HEK293 (cell line): ENCODE measurements at regions not wholly inside any gene's neighbourhood (a gene's known extent, or its start where the extent isn't known, plus 50 kb on each side); places are given as distances from the start of the nearest gene placed in this dataset.

ENCODE experiments used
- CTCF ChIA-PET: fragments of 350-600 bp; formaldehyde crosslinking; extraction: SDS; loops from one replicate; lab custom pipeline; 2021; ENCODE audit warnings: antibody characterized with exemption; lab: Yijun Ruan, JAX
- POLR2A ChIA-PET: fragments of 300-600 bp; formaldehyde crosslinking; extraction: SDS; loops from one replicate; lab custom pipeline; 2020; ENCODE audit warnings: antibody characterized with exemption, inconsistent platforms; lab: Yijun Ruan, JAX
- H3K27ac ChIP-seq: fragments of 200-500 bp; sonication (Bioruptor generic); 2 replicates; pipeline ENCODE4 v1.5.1; 2014; ENCODE audit warnings: low read depth, low read length, control low read depth, inconsistent platforms; ENCODE audit errors: extremely low read depth
- H3K36me3 ChIP-seq, 2 experiments: fragments of 200-500 bp in 1 of 2; sonication (Bioruptor generic) in 1 of 2; 1 replicate in 1 of 2; 2 replicates in 1 of 2; pipeline ENCODE4 v1.5.1; 2014 to 2017; ENCODE audit warnings: inconsistent platforms in 2 of 2, low read length in 2 of 2; ENCODE audit not compliant: control insufficient read depth in 2 of 2, insufficient read depth in 1 of 2
- H3K4me1 ChIP-seq: fragments of 200-500 bp; sonication (Bioruptor generic); 2 replicates; pipeline ENCODE4 v1.5.1; 2014; ENCODE audit warnings: mild to moderate bottlenecking, low read length, inconsistent platforms; ENCODE audit not compliant: control insufficient read depth, insufficient read depth
- H3K4me3 ChIP-seq: 2 replicates; pipeline ENCODE4 v1.5.1; 2011; ENCODE audit warnings: low read depth, mild to moderate bottlenecking, control low read depth, low read length, moderate library complexity
- H3K9me3 ChIP-seq: fragments of 200-500 bp; sonication (Bioruptor generic); 2 replicates; pipeline ENCODE4 v1.5.1; 2014; ENCODE audit warnings: low read depth, low read length, inconsistent platforms; ENCODE audit not compliant: control insufficient read depth, insufficient read depth
- IKZF3 ChIP-seq: fragments of 450-650 bp; IDR thresholded peaks from 2 replicates; pipeline ENCODE4 v1.5.0; 2018; ENCODE audit warnings: missing biosample characterization, mild to moderate bottlenecking, missing genetic modification characterization, moderate library complexity
- KLF1 ChIP-seq: fragments of 450-650 bp; formaldehyde crosslinking; IDR thresholded peaks from 2 replicates; pipeline ENCODE4 v1.5.1; 2016; ENCODE audit warnings: missing biosample characterization, missing genetic modification characterization
- KLF9 ChIP-seq: fragments of 450-650 bp; formaldehyde crosslinking; IDR thresholded peaks from 2 replicates; pipeline ENCODE4 v1.5.1; 2016; ENCODE audit warnings: missing biosample characterization, missing genetic modification characterization, low read depth
- SP3 ChIP-seq: fragments of 450-650 bp; formaldehyde crosslinking; IDR thresholded peaks from 2 replicates; pipeline ENCODE4 v1.5.1; 2016; ENCODE audit warnings: missing biosample characterization, missing genetic modification characterization
- SP7 ChIP-seq: fragments of 450-650 bp; formaldehyde crosslinking; IDR thresholded peaks from 2 replicates; pipeline ENCODE4 v1.5.1; 2016; ENCODE audit warnings: missing biosample characterization, missing genetic modification characterization
- ZIC2 ChIP-seq: fragments of 450-650 bp; formaldehyde crosslinking; IDR thresholded peaks from 2 replicates; pipeline ENCODE4 v1.5.1; 2016; ENCODE audit warnings: missing biosample characterization, missing genetic modification characterization
- ZNF112 ChIP-seq: fragments of 450-650 bp; formaldehyde crosslinking; IDR thresholded peaks from 2 replicates; pipeline ENCODE4 v1.5.0; 2017; ENCODE audit warnings: missing biosample characterization, missing genetic modification characterization
- ZNF169 ChIP-seq: fragments of 450-650 bp; formaldehyde crosslinking; IDR thresholded peaks from 2 replicates; pipeline ENCODE4 v1.5.1; 2016; ENCODE audit warnings: missing biosample characterization, missing genetic modification characterization
- ZNF2 ChIP-seq: fragments of 450-650 bp; formaldehyde crosslinking; IDR thresholded peaks from 2 replicates; pipeline ENCODE4 v1.5.1; 2016; ENCODE audit warnings: missing biosample characterization, missing genetic modification characterization
- ZNF248 ChIP-seq: fragments of 450-650 bp; formaldehyde crosslinking; IDR thresholded peaks from 2 replicates; pipeline ENCODE4 v1.5.1; 2017; ENCODE audit warnings: missing biosample characterization, missing genetic modification characterization
- ZNF266 ChIP-seq: fragments of 450-650 bp; formaldehyde crosslinking; IDR thresholded peaks from 2 replicates; pipeline ENCODE4 v1.5.1; 2016; ENCODE audit warnings: missing biosample characterization, missing genetic modification characterization, low read depth
- ZNF302 ChIP-seq: fragments of 450-650 bp; formaldehyde crosslinking; IDR thresholded peaks from 2 replicates; pipeline ENCODE4 v1.5.1; 2016; ENCODE audit warnings: missing biosample characterization, missing genetic modification characterization, low read depth
- ZNF324 ChIP-seq: fragments of 450-650 bp; formaldehyde crosslinking; IDR thresholded peaks from 2 replicates; pipeline ENCODE4 v1.5.1; 2016; ENCODE audit warnings: missing biosample characterization, missing genetic modification characterization
- ZNF335 ChIP-seq: fragments of 450-650 bp; formaldehyde crosslinking; conservative IDR thresholded peaks from 2 replicates; pipeline ENCODE4 v1.5.1; 2016; ENCODE audit warnings: missing biosample characterization, missing genetic modification characterization
- ZNF473 ChIP-seq: fragments of 450-650 bp; formaldehyde crosslinking; IDR thresholded peaks from 2 replicates; pipeline ENCODE4 v1.5.1; 2017; ENCODE audit warnings: missing biosample characterization, missing genetic modification characterization
- ZNF501 ChIP-seq: fragments of 450-650 bp; formaldehyde crosslinking; IDR thresholded peaks from 2 replicates; pipeline ENCODE4 v1.5.1; 2016; ENCODE audit warnings: missing biosample characterization, missing genetic modification characterization
- ZNF561 ChIP-seq: fragments of 450-650 bp; IDR thresholded peaks from 2 replicates; pipeline ENCODE4 v1.5.1; 2018; ENCODE audit warnings: missing biosample characterization, missing genetic modification characterization, borderline replicate concordance
- ZNF658 ChIP-seq: fragments of 450-650 bp; formaldehyde crosslinking; IDR thresholded peaks from 2 replicates; pipeline ENCODE4; 2016; ENCODE audit warnings: missing biosample characterization, missing genetic modification characterization
- ZNF670 ChIP-seq: fragments of 450-650 bp; formaldehyde crosslinking; IDR thresholded peaks from 2 replicates; pipeline ENCODE4 v1.5.1; 2016; ENCODE audit warnings: missing biosample characterization, missing genetic modification characterization, low read depth
- ZNF830 ChIP-seq: fragments of 450-650 bp; IDR thresholded peaks from 2 replicates; pipeline ENCODE4 v1.5.0; 2018; ENCODE audit warnings: missing biosample characterization, missing genetic modification characterization, low read depth, mild to moderate bottlenecking, moderate library complexity
- ZSCAN16 ChIP-seq: fragments of 450-650 bp; formaldehyde crosslinking; IDR thresholded peaks from 2 replicates; pipeline ENCODE4 v1.5.1; 2016; ENCODE audit warnings: missing biosample characterization, missing genetic modification characterization
- ZSCAN30 ChIP-seq: fragments of 450-650 bp; IDR thresholded peaks from 2 replicates; pipeline ENCODE4 v1.5.1; 2018; ENCODE audit warnings: missing biosample characterization, mild to moderate bottlenecking, missing genetic modification characterization, moderate library complexity
- TF ChIP-seq, protein P1 (sequence below): fragments of 450-650 bp; formaldehyde crosslinking; IDR thresholded peaks from 2 replicates; pipeline ENCODE4 v1.5.1; 2016; ENCODE audit warnings: missing biosample characterization, missing genetic modification characterization, borderline replicate concordance
- TF ChIP-seq, protein P2 (sequence below): fragments of 450-650 bp; formaldehyde crosslinking; IDR thresholded peaks from 2 replicates; pipeline ENCODE4 v1.5.1; 2016; ENCODE audit warnings: missing biosample characterization, missing genetic modification characterization

DNA sequence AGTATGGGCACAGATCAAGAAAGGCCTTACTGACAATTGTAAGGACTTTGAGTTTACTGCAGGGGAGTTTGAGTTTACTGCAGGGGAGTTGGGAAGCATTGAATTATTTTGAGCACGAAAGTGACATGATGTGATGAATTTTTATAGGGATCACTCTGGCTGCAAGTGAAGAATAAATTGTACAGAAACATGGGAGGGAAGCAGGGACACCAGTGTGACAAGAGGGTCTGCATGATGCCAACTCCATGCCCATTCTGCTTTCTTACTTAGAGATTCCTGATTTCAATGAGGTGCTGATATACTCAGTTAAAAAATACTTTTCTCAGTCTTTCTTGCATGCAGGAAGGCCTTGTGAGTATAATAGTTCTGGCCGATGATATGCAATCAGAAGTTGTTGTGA, 234.4 kb downstream of the CENPF start:
- no peaks in the 10 kb centered on the region for H3K36me3 ChIP-seq
- TF ChIP-seq ZNF670, result no peak
- no peaks in the 10 kb centered on the region for H3K4me1 ChIP-seq

DNA sequence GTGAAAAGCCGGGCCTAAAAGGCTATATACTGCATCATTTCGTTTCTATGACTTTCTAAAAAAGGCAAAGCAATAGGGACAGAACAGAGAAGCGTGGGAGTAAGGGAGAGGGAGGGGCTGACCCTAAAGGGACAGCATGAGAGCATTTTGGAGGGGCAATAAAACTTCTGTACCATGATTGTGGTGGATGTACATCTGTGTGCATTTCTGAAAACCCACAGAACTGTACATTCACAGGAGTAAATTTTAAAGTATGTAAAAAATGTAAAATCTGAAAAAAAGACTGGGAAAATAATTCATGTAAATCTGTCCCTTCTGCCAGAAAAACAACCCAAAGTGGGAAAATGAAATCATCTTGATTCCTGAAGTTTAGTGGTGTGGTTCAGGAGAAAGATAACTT, 235.4 kb downstream of the CENPF start:
- H3K36me3 ChIP-seq, result no peaks in the 10 kb centered on the region
- no peak overlapping the region for H3K27ac ChIP-seq
- TF ChIP-seq ZIC2 (tag by site-specific recombination), result no peak
- no peak for TF ChIP-seq ZNF2 (tag by site-specific recombination)
- TF ChIP-seq KLF1 (tag by site-specific recombination), result no peak
- TF ChIP-seq ZNF501 (tag by site-specific recombination), result no peak
- TF ChIP-seq, protein P1, sequence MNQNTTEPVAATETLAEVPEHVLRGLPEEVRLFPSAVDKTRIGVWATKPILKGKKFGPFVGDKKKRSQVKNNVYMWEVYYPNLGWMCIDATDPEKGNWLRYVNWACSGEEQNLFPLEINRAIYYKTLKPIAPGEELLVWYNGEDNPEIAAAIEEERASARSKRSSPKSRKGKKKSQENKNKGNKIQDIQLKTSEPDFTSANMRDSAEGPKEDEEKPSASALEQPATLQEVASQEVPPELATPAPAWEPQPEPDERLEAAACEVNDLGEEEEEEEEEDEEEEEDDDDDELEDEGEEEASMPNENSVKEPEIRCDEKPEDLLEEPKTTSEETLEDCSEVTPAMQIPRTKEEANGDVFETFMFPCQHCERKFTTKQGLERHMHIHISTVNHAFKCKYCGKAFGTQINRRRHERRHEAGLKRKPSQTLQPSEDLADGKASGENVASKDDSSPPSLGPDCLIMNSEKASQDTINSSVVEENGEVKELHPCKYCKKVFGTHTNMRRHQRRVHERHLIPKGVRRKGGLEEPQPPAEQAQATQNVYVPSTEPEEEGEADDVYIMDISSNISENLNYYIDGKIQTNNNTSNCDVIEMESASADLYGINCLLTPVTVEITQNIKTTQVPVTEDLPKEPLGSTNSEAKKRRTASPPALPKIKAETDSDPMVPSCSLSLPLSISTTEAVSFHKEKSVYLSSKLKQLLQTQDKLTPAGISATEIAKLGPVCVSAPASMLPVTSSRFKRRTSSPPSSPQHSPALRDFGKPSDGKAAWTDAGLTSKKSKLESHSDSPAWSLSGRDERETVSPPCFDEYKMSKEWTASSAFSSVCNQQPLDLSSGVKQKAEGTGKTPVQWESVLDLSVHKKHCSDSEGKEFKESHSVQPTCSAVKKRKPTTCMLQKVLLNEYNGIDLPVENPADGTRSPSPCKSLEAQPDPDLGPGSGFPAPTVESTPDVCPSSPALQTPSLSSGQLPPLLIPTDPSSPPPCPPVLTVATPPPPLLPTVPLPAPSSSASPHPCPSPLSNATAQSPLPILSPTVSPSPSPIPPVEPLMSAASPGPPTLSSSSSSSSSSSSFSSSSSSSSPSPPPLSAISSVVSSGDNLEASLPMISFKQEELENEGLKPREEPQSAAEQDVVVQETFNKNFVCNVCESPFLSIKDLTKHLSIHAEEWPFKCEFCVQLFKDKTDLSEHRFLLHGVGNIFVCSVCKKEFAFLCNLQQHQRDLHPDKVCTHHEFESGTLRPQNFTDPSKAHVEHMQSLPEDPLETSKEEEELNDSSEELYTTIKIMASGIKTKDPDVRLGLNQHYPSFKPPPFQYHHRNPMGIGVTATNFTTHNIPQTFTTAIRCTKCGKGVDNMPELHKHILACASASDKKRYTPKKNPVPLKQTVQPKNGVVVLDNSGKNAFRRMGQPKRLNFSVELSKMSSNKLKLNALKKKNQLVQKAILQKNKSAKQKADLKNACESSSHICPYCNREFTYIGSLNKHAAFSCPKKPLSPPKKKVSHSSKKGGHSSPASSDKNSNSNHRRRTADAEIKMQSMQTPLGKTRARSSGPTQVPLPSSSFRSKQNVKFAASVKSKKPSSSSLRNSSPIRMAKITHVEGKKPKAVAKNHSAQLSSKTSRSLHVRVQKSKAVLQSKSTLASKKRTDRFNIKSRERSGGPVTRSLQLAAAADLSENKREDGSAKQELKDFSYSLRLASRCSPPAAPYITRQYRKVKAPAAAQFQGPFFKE (tag by site-specific recombination), result no peak
- TF ChIP-seq ZSCAN16, result no peak
- ChIA-PET POLR2A (no interaction called here), CTCF (no interaction called here)
- no peak overlapping the region for H3K4me3 ChIP-seq
- H3K4me1 ChIP-seq, result no peaks in the 10 kb centered on the region
- no peaks in the 10 kb centered on the region for H3K9me3 ChIP-seq

More for the DNA sequence above, 234.4 kb downstream of the CENPF start:
- Histone ChIP-seq H3K9me3 (no peaks in the 10 kb centered on the region), H3K27ac (no peak overlapping the region), H3K4me3 (no peak overlapping the region)
- CTCF ChIA-PET, result no interaction called here
- POLR2A ChIA-PET, result no interaction called here

DNA sequence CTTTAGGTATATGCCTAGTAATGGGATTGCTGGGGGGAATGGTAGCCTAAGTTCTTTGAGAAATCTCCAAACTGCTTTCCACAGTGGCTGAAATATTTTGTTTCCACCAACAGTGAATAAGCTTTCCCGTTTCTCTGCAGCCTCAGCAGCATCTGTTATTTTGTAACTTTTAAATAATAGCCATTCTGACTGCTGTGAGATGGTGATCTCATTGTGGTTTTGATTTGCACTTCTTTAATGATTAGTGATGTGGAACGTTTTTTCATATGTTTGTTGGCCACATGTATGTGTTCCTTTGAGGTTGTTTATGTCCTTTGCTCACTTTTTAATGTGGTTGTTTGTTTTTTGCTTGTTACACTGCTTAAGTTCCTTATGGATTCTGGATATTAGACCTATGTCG, 237.4 kb downstream of the CENPF start:
- no peaks in the 10 kb centered on the region for H3K36me3 ChIP-seq
- CTCF ChIA-PET, result no interaction called here

DNA sequence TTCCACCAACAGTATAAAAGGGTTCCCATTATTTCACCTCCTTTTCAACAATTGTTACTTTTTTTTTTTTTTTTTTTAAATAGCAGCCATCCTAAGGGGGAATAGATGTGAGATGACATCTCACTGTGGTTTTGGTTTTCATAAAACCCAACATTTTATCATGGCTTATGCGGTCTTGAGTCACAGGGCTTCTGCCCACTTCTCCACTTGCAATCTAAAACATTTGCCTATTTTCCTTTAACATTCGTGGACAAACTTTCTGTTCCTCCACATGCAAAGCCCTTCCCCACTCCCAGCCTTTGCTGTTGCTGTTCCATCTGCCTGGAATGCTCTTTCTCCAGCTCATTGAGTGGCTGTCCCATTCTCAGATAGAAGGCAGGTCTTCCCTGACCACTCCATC, 239.7 kb upstream of the KCNK2 start:
- no peak for TF ChIP-seq ZNF112 (tag by site-specific recombination)
- no peak for TF ChIP-seq ZSCAN30
- no peak for TF ChIP-seq SP7 (tag by site-specific recombination)
- TF ChIP-seq ZNF248 (tag by site-specific recombination), result no peak
- no peak for TF ChIP-seq ZNF561
- no peak for TF ChIP-seq IKZF3 (tag by site-specific recombination)
- no peak for TF ChIP-seq ZNF169 (tag by site-specific recombination)
- Histone ChIP-seq H3K4me3 (no peak overlapping the region), H3K4me1 (no peaks in the 10 kb centered on the region), H3K27ac (no peak overlapping the region), H3K9me3 (no peaks in the 10 kb centered on the region), H3K36me3 (no peaks in the 10 kb centered on the region)
- ChIA-PET CTCF (no interaction called here), POLR2A (no interaction called here)

More for the DNA sequence above, 237.4 kb downstream of the CENPF start:
- TF ChIP-seq ZNF302 (tag by site-specific recombination) (no peak), ZNF335 (tag by site-specific recombination) (no peak), ZNF658 (tag by site-specific recombination) (no peak), ZNF830 (tag by site-specific recombination) (no peak), ZNF324 (tag by site-specific recombination) (no peak), ZNF266 (tag by site-specific recombination) (no peak), ZNF248 (tag by site-specific recombination) (no peak), SP3 (tag by site-specific recombination) (no peak), ZNF473 (tag by site-specific recombination) (no peak), KLF9 (no peak)
- TF ChIP-seq, protein P2, sequence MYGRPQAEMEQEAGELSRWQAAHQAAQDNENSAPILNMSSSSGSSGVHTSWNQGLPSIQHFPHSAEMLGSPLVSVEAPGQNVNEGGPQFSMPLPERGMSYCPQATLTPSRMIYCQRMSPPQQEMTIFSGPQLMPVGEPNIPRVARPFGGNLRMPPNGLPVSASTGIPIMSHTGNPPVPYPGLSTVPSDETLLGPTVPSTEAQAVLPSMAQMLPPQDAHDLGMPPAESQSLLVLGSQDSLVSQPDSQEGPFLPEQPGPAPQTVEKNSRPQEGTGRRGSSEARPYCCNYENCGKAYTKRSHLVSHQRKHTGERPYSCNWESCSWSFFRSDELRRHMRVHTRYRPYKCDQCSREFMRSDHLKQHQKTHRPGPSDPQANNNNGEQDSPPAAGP, result no peak
- POLR2A ChIA-PET, result no interaction called here
- Histone ChIP-seq H3K4me1 (no peaks in the 10 kb centered on the region), H3K27ac (no peak overlapping the region), H3K4me3 (no peak overlapping the region), H3K9me3 (no peaks in the 10 kb centered on the region)
